ENCODE measurements at regions not wholly inside any gene's neighbourhood (a gene's known extent, or its start where the extent isn't known, plus 50 kb on each side); places are given as distances from the start of the nearest gene placed in this dataset.

DNA sequence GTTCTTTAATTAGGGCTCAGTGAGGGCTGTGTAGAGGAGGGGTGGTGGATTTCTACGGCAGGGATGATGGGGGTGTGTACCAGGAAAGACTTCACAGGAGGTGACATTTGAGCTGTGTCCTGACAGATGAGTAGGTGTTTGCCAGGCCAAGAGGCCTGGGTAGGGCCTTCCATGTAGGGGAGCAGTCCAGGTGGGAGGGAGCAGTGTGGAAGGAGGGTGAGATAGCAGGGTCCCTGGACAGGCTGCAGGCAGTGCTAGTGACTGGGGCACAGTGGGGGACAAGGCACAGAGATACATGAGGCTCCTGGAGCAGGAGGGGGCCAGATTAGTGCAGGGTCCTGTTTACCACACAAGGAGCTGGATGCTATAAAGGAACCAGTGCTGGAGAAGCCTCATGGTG lies 147.9 kb upstream of the CADM1 start:
- FAIRE-seq (no peak), ATAC-seq (no peak), DNase-seq (ENCODE audit: low spot score) (no peak)
- Histone ChIP-seq H3K9ac (ENCODE audit: insufficient read depth, low read depth, low read length) (no peak overlapping the region), H3K4me3 (replicated peaks in 1 of 3; ENCODE audit: insufficient read depth in 1 of 3, low read depth in 2 of 3, low read length in 3 of 3) (no peak overlapping the region), H3K79me2 (ENCODE audit: insufficient read depth, low read length) (no peaks in the 10 kb centered on the region), H4K20me1 (ENCODE audit: insufficient read depth, low read length) (no peaks in the 10 kb centered on the region), H3K27ac (ENCODE audit: extremely low read length, insufficient read depth, low read length) (no peak overlapping the region), H3K9me3 (ENCODE audit: low read length) (no peaks in the 10 kb centered on the region), H3K36me3 (replicated peaks in 1 of 2; ENCODE audit: control insufficient read depth in 1 of 2, insufficient read depth in 2 of 2, low read length in 2 of 2) (no peaks in the 10 kb centered on the region), H3K4me1 (ENCODE audit: insufficient read depth, low read length) (peaks cover 9% of the 10 kb centered on the region), H3K27me3 (ENCODE audit: control insufficient read depth in 1 of 2, insufficient read depth in 2 of 2, low read length in 2 of 2) (peaks cover 0 to 31% of the 10 kb centered on the region in 2 experiments; a peak in 4 of 5 replicates), H3K4me2 (ENCODE audit: low read depth, low read length) (no peak overlapping the region), H2AFZ (ENCODE audit: low read length) (no peak overlapping the region)
- no peak for TF ChIP-seq ZBTB21 (CRISPR knock-in tag; IDR thresholded peaks at IDR 0.05)
- TF ChIP-seq HNRNPK (IDR thresholded peaks at IDR 0.05; ENCODE audit: low read depth, low read length, poor library complexity, severe bottlenecking): no peak
- no peak for TF ChIP-seq ZNF878 (CRISPR knock-in tag; IDR thresholded peaks at IDR 0.05)
- no peak for TF ChIP-seq ZNF629 (CRISPR knock-in tag; conservative IDR thresholded peaks at IDR 0.05)
- TF ChIP-seq CEBPB (IDR thresholded peaks at IDR 0.05; ENCODE audit: borderline replicate concordance, low read depth, low read length): no peak
- TF ChIP-seq, protein P1, sequence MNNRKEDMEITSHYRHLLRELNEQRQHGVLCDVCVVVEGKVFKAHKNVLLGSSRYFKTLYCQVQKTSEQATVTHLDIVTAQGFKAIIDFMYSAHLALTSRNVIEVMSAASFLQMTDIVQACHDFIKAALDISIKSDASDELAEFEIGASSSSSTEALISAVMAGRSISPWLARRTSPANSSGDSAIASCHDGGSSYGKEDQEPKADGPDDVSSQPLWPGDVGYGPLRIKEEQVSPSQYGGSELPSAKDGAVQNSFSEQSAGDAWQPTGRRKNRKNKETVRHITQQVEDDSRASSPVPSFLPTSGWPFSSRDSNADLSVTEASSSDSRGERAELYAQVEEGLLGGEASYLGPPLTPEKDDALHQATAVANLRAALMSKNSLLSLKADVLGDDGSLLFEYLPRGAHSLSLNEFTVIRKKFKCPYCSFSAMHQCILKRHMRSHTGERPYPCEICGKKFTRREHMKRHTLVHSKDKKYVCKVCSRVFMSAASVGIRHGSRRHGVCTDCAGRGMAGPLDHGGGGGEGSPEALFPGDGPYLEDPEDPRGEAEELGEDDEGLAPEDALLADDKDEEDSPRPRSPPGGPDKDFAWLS (CRISPR knock-in tag; IDR thresholded peaks at IDR 0.05; ENCODE audit: borderline replicate concordance): no peak
- no peak for TF ChIP-seq ZC3H13 (CRISPR knock-in tag; IDR thresholded peaks at IDR 0.05)
- TF ChIP-seq FOXM1 (CRISPR knock-in tag; IDR thresholded peaks at IDR 0.05): no peak
- no peak for TF ChIP-seq MIER3 (CRISPR knock-in tag; IDR thresholded peaks at IDR 0.05; ENCODE audit: borderline replicate concordance)
- TF ChIP-seq, protein P2, sequence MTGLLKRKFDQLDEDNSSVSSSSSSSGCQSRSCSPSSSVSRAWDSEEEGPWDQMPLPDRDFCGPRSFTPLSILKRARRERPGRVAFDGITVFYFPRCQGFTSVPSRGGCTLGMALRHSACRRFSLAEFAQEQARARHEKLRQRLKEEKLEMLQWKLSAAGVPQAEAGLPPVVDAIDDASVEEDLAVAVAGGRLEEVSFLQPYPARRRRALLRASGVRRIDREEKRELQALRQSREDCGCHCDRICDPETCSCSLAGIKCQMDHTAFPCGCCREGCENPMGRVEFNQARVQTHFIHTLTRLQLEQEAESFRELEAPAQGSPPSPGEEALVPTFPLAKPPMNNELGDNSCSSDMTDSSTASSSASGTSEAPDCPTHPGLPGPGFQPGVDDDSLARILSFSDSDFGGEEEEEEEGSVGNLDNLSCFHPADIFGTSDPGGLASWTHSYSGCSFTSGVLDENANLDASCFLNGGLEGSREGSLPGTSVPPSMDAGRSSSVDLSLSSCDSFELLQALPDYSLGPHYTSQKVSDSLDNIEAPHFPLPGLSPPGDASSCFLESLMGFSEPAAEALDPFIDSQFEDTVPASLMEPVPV (CRISPR knock-in tag; IDR thresholded peaks at IDR 0.05): no peak
- no peak for TF ChIP-seq NCOA5 (CRISPR knock-in tag; IDR thresholded peaks at IDR 0.05)
- no peak for TF ChIP-seq ZNF207 (IDR thresholded peaks at IDR 0.05; ENCODE audit: borderline replicate concordance)
- no peak for TF ChIP-seq ELF3 (CRISPR knock-in tag; IDR thresholded peaks at IDR 0.05)
- TF ChIP-seq, protein P3, sequence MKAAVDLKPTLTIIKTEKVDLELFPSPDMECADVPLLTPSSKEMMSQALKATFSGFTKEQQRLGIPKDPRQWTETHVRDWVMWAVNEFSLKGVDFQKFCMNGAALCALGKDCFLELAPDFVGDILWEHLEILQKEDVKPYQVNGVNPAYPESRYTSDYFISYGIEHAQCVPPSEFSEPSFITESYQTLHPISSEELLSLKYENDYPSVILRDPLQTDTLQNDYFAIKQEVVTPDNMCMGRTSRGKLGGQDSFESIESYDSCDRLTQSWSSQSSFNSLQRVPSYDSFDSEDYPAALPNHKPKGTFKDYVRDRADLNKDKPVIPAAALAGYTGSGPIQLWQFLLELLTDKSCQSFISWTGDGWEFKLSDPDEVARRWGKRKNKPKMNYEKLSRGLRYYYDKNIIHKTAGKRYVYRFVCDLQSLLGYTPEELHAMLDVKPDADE (CRISPR knock-in tag; IDR thresholded peaks at IDR 0.05): no peak
- no peak for TF ChIP-seq KDM3A (CRISPR knock-in tag; IDR thresholded peaks at IDR 0.05; ENCODE audit: low read depth)
- TF ChIP-seq EED (CRISPR knock-in tag; IDR thresholded peaks at IDR 0.05): no peak
- TF ChIP-seq, protein P4, sequence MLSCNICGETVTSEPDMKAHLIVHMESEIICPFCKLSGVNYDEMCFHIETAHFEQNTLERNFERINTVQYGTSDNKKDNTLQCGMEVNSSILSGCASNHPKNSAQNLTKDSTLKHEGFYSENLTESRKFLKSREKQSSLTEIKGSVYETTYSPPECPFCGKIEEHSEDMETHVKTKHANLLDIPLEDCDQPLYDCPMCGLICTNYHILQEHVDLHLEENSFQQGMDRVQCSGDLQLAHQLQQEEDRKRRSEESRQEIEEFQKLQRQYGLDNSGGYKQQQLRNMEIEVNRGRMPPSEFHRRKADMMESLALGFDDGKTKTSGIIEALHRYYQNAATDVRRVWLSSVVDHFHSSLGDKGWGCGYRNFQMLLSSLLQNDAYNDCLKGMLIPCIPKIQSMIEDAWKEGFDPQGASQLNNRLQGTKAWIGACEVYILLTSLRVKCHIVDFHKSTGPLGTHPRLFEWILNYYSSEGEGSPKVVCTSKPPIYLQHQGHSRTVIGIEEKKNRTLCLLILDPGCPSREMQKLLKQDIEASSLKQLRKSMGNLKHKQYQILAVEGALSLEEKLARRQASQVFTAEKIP (CRISPR knock-in tag; IDR thresholded peaks at IDR 0.05; ENCODE audit: borderline replicate concordance): no peak
- no peak for TF ChIP-seq MEF2D (CRISPR knock-in tag; IDR thresholded peaks at IDR 0.05)
- no peak for TF ChIP-seq MTF1 (CRISPR knock-in tag; IDR thresholded peaks at IDR 0.05)
- no peak for TF ChIP-seq TGIF2 (CRISPR knock-in tag; IDR thresholded peaks at IDR 0.05)
- in situ Hi-C loops (cut with HindIII; ENCODE audit: extremely low pct_ligation_motif_present, low pct_unique_long_range_greater_than_20kb): no loop called here
- BruUV-seq (replicated peaks): no TSS peak
- CTCF ChIA-PET (ENCODE audit: low intra/inter-chr PET ratio, low total read pairs): no interaction called here
- intact Hi-C loops (cut with micrococcal nuclease; ENCODE audit: unreplicated experiment): no loop called here
- WGBS (ENCODE audit: low lambda C conversion rate): 30% methylated on average over 1 of the region's 1 CpG
- POLR2A ChIA-PET: no interaction called here

Measured in HepG2 (cell line).